ENCODE measurements at regions not wholly inside any gene's neighbourhood (a gene's known extent, or its start where the extent isn't known, plus 50 kb on each side); places are given as distances from the start of the nearest gene placed in this dataset.
A peak's percentile ranks its signal among the peaks of the same experiment; 100 is the strongest.

- H3K27ac Mint-ChIP-seq (ENCODE audit: unreplicated experiment), result no peak overlapping the region
- no peaks in the 10 kb centered on the region for H3K4me1 Mint-ChIP-seq (ENCODE audit: low read depth, unreplicated experiment)
- H3K4me3 ChIP-seq (ENCODE audit: insufficient read depth, low read depth, low read length), result no peak overlapping the region
- no peak overlapping the region for H2AFZ ChIP-seq (ENCODE audit: low read depth, low read length)
- H3K27me3 Mint-ChIP-seq (ENCODE audit: low read depth, unreplicated experiment), result peaks cover 3% of the 10 kb centered on the region
- no peaks in the 10 kb centered on the region for H3K4me1 ChIP-seq (ENCODE audit: insufficient read depth, low read length)
- H3K9ac ChIP-seq (ENCODE audit: low read length), result no peak overlapping the region
- H3K27me3 ChIP-seq (ENCODE audit: insufficient read depth, low read length), result no peaks in the 10 kb centered on the region
- TF ChIP-seq EZH2 (IDR thresholded peaks at IDR 0.05; ENCODE audit: insufficient read depth, low read length) (no peak), CTCF (IDR thresholded peaks at IDR 0.05; ENCODE audit: insufficient read depth, low read depth, low read length) (no peak)
- FAIRE-seq (no peak), DNase-seq (ENCODE audit: low read depth) (no peak)
- no peak overlapping the region for H3K27ac ChIP-seq (ENCODE audit: low read depth, low read length)
- H3K79me2 ChIP-seq (ENCODE audit: insufficient read depth, low read length), result no peaks in the 10 kb centered on the region
- no peaks in the 10 kb centered on the region for H4K20me1 ChIP-seq (ENCODE audit: insufficient read depth, low read length)
- H3K4me3 Mint-ChIP-seq (ENCODE audit: unreplicated experiment), result no peak overlapping the region
- H3K9me3 ChIP-seq (ENCODE audit: insufficient read depth, low read depth, low read length), result no peaks in the 10 kb centered on the region
- no peaks in the 10 kb centered on the region for H3K9me3 Mint-ChIP-seq (ENCODE audit: unreplicated experiment)
- H3K4me2 ChIP-seq (ENCODE audit: low read length), result no peak overlapping the region
- no peaks in the 10 kb centered on the region for H3K36me3 ChIP-seq (ENCODE audit: insufficient read depth, low read length)
- H3K36me3 Mint-ChIP-seq (ENCODE audit: low read depth, unreplicated experiment), result no peaks in the 10 kb centered on the region
Measured at GRCh38 chr5:4772591-4772990, 367.5 kb upstream of the ADAMTS16 start.

- H2AFZ ChIP-seq (ENCODE audit: low read depth, low read length), result no peak overlapping the region
- no peaks in the 10 kb centered on the region for H3K79me2 ChIP-seq (ENCODE audit: insufficient read depth, low read length)
- H3K9me3 ChIP-seq (ENCODE audit: insufficient read depth, low read depth, low read length), result no peaks in the 10 kb centered on the region
- no peak overlapping the region for H3K9ac ChIP-seq (ENCODE audit: low read length)
- no peak overlapping the region for H3K27ac ChIP-seq (ENCODE audit: low read depth, low read length)
- no peak overlapping the region for H3K4me2 ChIP-seq (ENCODE audit: low read length)
- Mint-ChIP-seq H3K4me1 (ENCODE audit: low read depth, unreplicated experiment) (no peaks in the 10 kb centered on the region), H3K4me3 (ENCODE audit: unreplicated experiment) (no peak overlapping the region), H3K27ac (ENCODE audit: unreplicated experiment) (no peak overlapping the region), H3K27me3 (ENCODE audit: low read depth, unreplicated experiment) (peaks cover 3% of the 10 kb centered on the region), H3K36me3 (ENCODE audit: low read depth, unreplicated experiment) (no peaks in the 10 kb centered on the region), H3K9me3 (ENCODE audit: unreplicated experiment) (no peaks in the 10 kb centered on the region)
- H3K36me3 ChIP-seq (ENCODE audit: insufficient read depth, low read length), result no peaks in the 10 kb centered on the region
- H3K4me3 ChIP-seq (ENCODE audit: insufficient read depth, low read depth, low read length), result no peak overlapping the region
- TF ChIP-seq CTCF (IDR thresholded peaks at IDR 0.05; ENCODE audit: insufficient read depth, low read depth, low read length) (no peak), EZH2 (IDR thresholded peaks at IDR 0.05; ENCODE audit: insufficient read depth, low read length) (no peak)
- H3K4me1 ChIP-seq (ENCODE audit: insufficient read depth, low read length), result no peaks in the 10 kb centered on the region
- DNase-seq (ENCODE audit: low read depth), result no peak
- no peaks in the 10 kb centered on the region for H3K27me3 ChIP-seq (ENCODE audit: insufficient read depth, low read length)
- no peaks in the 10 kb centered on the region for H4K20me1 ChIP-seq (ENCODE audit: insufficient read depth, low read length)
- FAIRE-seq, result no peak
Measured at GRCh38 chr5:4773827-4774317, 366.3 kb upstream of the ADAMTS16 start.

DNA sequence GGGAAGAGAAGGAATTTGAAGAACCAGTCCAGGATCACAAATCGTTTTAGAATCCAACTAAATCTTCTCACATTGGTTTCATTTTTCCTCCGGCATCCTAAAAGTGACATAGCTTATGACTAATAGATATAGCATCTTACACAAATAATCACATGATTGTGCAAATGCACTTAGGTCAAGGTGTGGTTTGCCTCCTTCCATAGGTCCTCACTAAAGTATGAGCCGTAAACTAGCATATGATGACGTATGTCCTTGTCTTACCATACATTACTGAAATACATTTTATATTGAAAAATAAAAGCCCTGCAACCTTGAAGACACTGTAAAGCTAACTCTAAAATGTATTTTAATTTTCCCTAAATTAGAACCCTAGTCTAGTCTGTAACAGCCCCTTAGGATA, 362.7 kb upstream of the ADAMTS16 start:
- Mint-ChIP-seq H3K36me3 (ENCODE audit: low read depth, unreplicated experiment) (no peaks in the 10 kb centered on the region), H3K9me3 (ENCODE audit: unreplicated experiment) (no peaks in the 10 kb centered on the region), H3K27ac (ENCODE audit: unreplicated experiment) (no peak overlapping the region), H3K4me3 (ENCODE audit: unreplicated experiment) (no peak overlapping the region), H3K27me3 (ENCODE audit: low read depth, unreplicated experiment) (peaks cover 3% of the 10 kb centered on the region), H3K4me1 (ENCODE audit: low read depth, unreplicated experiment) (peaks cover 3% of the 10 kb centered on the region)
- Histone ChIP-seq H3K27me3 (ENCODE audit: insufficient read depth, low read length) (no peaks in the 10 kb centered on the region), H4K20me1 (ENCODE audit: insufficient read depth, low read length) (no peaks in the 10 kb centered on the region), H3K27ac (ENCODE audit: low read depth, low read length) (no peak overlapping the region), H3K4me2 (ENCODE audit: low read length) (no peak overlapping the region), H3K79me2 (ENCODE audit: insufficient read depth, low read length) (no peaks in the 10 kb centered on the region), H3K9me3 (ENCODE audit: insufficient read depth, low read depth, low read length) (no peaks in the 10 kb centered on the region), H3K4me1 (ENCODE audit: insufficient read depth, low read length) (no peaks in the 10 kb centered on the region), H2AFZ (ENCODE audit: low read depth, low read length) (no peak overlapping the region), H3K9ac (ENCODE audit: low read length) (no peak overlapping the region), H3K36me3 (ENCODE audit: insufficient read depth, low read length) (no peaks in the 10 kb centered on the region), H3K4me3 (ENCODE audit: insufficient read depth, low read depth, low read length) (no peak overlapping the region)
- FAIRE-seq (no peak), DNase-seq (ENCODE audit: low read depth) (peak; percentile 4)
- TF ChIP-seq EZH2 (IDR thresholded peaks at IDR 0.05; ENCODE audit: insufficient read depth, low read length), result no peak
- no peak for TF ChIP-seq CTCF (IDR thresholded peaks at IDR 0.05; ENCODE audit: insufficient read depth, low read depth, low read length)
